Midbrain (tissue), 1 donor: ENCODE measurements at regions not wholly inside any gene's neighbourhood (a gene's known extent, or its start where the extent isn't known, plus 50 kb on each side); places are given as distances from the start of the nearest gene placed in this dataset.

Experiments
- DNase-seq: peaks from one replicate; lab custom pipeline; 2025; lab: John Stamatoyannopoulos, UW

DNA sequence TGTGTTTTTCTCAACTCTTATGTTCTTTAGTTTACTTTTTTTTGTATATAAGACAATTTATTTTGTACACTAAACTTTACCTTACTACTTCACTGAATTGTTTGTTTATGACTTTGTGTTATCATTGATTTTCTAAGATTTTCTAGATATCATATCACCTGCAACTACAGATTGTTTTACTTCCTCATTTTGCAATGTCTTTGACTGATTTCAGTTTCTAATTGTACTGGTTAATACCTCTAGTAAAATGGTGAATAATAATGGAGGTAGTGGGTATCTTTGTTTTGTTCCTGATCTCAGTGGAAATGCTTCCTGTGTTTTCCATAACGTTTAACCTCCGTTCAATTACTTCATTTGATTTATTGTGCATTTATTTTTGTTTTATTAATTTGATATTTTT is 490.2 kb downstream of the TLL1 start:
- DNase-seq, result no peak

DNA sequence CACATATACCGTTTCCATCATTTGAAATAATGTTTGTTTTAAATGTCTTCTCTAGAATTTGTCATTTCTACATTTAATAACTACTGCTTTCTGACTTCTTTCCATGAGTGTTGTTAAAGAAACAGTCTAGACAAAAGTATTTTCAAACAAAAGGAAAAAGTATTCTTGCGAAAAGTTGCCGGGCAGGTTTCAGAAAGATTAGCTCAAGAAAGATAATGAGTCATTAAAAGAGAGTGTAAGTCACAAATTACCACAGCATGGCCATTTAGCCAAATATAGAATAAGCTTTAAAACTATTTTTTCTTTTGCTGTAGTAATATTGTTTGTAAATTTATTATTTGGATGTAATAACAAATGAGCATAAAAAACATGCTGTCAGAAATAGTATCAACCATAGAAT is 493.0 kb downstream of the TLL1 start:
- DNase-seq, result no peak

DNA sequence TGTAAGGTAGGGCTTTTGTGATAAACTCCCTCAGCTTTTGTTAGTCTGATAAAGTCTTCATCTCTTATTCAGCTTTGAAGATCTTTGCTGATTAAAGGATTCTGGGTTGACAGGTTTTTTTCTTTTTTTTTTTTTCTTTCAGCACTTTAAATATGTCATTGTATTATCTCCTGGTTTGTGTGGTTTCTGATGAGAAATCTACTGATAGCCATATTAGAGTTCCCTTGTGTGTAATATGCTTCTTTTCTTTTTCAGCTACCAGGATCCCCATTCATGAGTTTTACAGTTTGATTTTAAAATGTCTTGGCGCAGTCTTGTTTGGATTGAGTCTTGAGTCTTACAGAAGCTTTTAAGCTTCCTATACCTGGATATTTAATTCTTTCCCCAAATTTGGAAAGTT is 504.5 kb downstream of the TLL1 start:
- DNase-seq, result no peak

DNA sequence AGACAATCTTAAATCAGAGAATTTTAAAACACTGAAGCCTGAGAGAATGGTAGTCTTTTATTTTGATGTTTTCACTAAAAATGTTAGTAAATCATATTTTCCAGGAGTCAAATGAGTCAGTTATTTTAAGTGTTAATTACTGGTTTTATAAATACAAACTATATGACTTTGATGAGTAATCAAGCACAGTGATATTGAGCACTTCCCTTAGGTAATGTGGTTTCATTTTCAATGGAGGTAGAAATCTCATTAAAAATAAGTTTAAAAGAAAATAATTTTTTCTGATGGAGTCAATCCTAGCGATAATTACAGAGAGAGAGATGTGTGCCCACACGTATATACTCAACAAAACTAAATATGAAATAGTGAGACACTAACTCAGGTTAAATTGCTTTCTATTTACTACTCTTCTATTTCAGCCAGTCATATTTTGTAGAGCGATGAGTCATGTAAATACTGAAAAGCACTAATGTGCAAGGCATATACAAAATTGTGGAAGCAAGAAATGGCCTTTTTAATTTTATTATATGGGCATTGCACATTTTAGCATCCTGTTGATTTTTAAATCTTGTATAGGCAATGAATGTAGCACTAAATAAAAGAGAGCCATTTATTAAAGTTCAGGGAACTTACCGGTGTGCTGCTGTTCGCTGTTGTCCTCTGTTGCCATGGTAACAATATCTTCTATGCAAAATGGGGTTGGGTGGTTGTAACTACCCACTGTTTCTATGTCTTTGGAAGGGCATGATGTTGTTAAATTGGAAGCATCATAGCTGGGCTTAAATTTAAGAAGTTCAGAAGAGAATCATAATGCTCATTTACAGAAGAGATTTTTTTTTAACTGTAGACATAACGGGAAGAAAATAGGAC is 513.7 kb downstream of the TLL1 start:
- DNase-seq, result no peak

DNA sequence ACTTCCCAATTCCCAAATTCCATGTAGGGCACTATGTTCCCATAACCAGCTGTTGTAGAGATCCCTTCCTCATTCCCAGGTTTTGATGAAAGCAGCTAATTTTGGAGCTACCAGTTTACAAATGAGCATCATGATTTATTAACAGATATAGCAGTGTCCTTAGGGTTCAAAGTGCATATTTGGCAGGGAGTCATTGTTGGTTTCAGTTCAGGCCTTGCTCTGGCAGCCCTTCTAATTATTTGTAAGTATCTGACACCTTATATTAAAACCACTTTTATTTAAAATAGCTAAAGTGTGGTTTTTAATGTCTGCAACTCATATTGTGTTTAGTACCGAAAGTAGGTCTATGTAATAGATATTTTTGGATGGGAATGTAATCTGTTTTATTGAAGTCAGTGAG is 518.5 kb downstream of the TLL1 start:
- no peak for DNase-seq

DNA sequence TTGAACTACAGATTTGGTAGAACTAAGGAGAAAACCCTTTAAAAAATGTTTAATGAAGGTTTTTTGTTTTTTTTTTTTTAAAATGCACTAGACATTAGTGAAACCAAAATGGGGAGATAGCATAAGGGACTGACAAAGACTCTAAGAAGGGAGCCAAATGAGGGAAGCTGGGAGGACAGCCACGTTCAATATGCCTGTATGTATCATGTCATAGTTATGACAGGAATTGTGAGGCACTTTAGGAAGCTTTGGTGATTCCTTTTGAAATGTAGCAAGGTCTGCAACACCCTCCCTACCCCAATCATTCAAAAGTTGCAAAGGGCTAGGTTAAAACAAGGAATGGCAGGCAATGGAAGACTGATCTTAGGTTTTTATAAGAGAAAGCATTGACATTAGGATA is 526.0 kb downstream of the TLL1 start:
- no peak for DNase-seq

DNA sequence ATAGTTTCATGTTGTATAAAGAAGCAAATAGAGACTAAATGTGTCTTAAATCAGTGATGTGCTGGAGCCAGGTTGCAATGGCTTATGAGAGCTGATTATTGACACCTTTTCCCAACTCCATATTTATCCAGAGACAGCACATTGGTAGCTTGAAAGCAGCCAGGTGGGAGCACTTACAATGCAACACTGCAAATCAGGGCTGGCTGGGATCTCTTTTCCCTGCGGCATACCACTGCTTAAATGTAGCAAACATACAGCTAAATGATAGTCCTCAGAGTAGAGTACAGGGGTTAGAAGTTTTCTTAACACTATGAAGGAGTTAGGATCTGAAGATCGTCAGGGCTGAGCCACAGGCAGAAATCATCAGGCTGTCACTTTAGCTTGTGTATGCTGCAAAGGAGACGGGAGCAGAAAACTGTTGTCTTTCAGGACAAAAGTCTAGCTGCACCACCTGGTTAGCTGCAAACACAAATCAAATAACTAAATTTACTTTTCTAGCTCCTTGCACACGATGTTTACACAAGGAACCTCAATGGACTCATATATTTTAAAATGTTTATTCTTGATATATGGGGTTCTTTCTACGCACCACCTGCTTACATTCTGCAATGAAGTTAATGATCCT is 527.3 kb downstream of the TLL1 start:
- DNase-seq, result no peak

DNA sequence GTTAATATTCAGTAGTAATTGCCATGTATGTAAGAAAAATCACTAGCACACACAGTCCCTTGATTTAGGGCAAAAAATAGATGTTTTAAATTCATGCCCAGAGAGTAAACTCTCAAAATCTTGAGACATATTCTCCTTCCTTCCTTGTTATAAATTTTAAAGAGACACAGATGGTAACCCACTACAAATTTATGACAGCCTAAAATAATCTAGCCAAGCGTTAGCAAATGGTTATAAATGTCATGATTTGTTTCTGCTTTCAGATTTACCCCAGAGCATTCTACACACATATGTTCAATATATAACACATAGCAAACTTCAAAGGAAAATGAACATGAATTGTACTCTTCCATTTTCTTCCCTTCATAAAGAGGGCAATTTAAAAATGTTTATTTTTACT is 540.3 kb downstream of the TLL1 start:
- DNase-seq, result no peak

DNA sequence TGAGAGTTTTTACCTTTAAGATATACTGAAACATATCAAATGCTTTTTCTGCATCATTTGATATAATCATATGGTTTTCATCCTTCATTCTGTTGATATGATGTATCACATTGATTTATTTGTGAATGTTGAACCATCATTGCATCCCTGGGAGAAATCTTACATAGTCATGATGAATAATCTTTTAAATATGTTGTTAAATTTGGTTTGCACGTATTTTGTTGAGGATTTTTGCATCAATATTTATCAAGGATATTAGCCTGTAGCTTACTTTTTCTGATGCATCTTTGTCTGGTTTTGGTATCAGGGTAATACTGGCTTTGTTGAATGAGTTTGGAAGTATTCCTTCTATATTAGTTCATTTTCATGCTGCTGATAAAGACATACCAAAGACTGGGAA is 541.4 kb downstream of the TLL1 start:
- DNase-seq, result no peak

DNA sequence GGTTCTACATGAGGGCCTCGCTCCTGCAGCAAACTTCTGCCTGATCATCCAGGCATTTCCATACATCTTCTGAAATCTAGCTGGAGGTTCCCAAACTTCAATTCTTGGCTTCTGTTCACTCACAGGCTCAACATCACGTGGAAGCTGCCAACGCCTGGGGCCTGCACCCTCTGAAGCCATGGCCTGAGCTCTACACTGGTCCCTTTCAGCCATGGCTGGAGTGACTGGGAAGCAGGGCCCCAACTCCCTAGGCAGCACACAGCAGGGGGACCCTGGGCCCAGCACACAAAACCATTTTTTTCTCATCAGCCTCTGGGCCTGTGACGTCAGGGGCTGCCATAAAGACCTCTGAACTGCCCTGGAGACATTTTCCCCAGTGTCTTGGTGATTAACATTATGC is 542.7 kb downstream of the TLL1 start:
- no peak for DNase-seq

DNA sequence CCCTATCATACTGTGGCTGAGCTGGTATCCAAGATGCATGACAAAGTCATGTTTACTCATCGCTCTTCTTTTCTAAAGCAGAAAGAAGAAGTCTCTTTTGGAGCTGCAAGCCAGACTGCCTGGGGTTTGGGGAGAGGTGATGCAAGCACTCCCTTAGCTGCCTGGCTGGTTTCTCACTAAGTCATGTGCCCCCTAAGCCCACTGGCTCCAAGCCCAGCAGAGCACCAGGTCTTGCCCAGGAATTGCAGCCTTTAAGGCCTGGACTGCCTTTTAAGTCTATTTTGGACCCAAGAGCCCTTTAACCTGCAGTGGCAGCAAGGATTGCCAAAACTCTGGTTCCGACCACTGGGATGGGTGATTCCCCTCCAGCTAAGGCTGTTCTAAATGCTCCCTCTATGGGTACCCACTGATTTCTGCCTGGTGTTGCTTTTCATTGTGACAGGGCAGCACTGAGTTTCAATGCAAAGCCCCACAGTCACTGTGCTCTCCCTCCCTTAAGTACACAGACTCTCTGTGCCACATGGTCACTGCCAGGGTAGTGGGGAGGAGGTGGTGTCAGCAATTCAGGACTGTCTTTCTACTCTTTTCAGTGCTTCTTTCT is 548.6 kb downstream of the TLL1 start:
- no peak for DNase-seq

DNA sequence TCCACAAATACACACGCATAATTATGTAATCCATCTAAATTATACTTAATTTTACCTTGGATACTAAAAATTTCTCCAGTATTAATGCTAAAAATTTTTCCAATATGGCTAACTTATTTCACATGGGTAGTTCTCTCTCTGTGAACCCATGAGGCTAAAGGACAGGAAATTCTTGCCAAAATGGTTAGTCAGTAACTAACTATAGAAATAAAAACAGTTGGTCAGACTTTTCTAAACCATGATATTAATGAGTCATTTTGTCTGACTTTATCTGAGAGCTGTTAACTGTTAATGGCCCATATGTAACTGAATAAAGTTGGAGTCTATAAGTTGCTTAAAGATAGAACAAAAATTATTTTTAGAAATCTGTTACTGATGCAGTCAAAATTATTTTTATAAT is 549.4 kb downstream of the TLL1 start:
- no peak for DNase-seq

DNA sequence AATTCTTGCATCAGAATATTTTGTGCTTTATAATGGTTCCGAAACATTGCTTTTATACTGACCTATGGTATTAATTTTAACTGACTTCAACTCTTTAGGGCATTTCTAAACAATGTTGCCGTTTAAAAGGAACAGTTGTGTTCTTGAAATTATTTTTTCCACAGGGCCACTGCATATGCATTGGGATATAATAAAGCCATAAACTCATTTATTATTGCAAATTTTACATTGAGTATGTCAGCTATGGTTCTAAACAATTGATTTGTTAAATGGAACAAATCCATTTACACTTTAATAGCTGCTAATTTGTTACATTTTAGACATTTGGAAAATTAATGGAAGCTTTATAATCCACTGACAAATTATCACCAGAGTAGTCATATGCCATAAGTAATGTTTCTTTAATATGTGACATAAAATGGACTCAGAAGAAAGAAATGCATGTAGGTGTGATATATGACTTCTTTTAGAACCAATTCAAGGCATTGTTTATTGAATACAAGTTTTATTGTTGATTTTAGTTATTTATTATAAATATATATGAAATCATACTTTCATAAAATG is 553.3 kb downstream of the TLL1 start:
- DNase-seq, result no peak

DNA sequence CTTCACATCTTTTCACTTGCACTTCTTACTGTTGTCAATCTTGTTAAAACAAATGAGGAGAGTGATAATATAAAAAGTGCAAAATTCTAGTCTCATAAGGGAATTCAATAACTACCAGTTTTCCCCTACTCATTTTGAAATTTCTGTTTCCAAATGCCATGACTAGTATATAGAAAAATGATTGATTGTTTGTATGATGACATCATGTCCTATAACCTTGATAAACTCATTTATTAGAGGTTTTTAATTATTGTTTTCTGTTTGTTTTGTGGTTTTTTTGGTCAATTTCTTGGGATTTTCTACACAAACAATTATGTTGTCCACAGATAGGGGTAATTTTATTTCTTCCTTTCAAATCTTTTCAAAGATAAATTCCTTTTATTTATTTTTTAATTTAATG is 559.1 kb downstream of the TLL1 start:
- no peak for DNase-seq

DNA sequence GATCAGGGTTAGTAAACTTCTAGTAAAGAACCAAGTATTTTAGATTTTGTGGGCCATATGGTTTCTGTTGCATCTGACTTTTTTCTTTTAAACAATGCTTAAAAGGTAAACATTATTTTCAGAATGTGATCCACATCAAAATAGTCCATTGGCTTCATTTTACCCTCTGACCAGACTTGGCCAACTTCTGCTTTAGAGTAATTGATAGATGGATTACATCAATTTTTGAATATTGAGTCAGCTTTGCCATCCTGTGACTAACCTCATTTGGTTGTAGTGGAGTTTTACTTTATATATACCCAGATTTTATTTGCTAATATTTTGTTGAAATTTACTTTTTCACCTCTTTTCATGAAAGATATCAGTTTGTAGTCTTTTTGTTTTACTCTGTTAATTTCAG is 559.8 kb downstream of the TLL1 start:
- no peak for DNase-seq

DNA sequence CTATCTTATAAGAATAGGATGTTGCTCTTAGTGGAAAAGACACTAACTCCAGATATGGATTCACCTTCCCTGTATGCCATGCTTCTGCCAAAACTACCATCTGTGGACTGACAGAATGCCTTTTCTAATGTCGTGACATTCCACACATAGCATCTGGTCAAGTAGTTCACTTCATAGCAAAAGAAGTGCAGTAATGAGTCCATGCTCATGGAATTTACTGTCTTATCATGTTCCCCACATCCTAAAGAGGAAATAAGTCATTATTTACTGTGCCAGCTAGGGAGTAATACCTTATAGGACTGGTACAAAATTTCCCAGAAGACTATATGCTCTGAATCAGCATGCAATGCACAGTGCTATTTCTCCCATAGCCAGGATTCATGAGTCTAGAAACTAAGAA is 562.4 kb downstream of the TLL1 start:
- no peak for DNase-seq

DNA sequence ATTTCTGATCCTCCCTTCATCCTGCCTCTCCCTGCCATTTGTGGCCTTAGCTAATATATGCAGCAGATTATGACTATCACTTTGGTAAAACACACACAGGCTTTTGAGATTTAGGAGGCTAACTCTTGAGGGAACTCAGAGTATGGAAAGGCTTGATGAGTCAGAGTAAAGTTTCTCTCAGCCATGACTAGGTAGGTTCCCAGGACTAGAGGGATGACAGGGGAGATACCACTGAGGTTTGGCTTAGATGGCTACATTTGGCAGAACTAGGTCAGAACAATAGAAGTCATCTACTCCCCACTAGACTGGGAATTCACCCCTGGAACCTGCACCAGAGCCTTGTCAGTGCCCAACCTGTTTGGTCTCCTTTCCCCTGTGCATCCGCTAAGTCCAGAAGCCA is 585.7 kb downstream of the TLL1 start:
- no peak for DNase-seq

DNA sequence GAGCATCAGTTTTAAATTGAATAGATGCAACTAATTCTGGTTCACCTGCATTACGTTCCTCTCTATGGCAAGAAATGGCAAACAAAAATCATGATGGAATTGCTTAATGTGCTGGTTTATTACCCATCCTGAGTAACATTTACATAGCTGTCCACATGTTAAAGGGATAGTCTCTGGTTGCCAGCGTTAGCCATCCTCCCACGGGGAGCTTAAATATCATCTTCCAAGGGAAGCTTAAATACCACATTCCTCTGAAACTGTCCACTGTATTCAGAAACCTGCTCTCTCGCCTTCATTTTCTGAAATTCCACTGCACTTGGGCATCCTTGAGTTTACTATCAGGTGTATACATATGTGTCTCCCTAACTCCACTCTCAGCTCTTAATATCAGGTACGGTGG is 586.6 kb downstream of the TLL1 start:
- DNase-seq, result no peak

DNA sequence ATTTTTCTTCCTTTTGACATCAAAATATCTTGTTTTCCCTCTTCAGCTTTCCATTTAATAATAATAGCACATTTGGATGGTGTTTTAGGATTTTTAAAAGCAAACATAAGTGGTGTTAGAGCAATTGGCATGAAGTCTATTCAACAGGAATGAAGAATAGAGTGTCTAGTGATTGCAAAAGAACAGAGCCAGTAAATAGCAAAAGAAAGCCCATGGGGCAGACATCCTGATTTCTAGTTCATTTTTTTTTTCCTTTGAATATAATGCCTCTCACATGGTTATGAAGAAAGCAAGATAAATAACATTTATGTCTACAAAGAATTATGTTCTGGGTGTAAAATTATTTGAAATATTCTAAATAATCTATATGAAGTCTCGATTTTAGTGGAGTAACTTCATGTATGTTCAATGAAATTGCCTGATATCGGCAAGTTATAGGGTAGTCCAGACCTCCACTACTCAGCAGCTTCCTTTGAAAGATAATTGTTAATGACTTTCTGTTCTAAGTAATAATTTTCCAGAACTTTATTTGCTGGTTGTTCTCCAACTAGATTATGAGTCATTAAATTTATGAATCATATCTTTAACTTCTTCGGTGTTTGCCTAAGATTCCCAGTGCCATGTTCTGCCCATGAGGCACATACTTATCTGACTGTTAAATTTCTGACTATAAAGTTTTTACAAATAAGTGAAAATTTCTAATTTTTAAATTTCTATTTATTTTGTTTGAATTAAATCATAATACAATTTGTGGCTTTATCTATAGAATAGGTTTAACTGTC is 587.9 kb downstream of the TLL1 start:
- no peak for DNase-seq

DNA sequence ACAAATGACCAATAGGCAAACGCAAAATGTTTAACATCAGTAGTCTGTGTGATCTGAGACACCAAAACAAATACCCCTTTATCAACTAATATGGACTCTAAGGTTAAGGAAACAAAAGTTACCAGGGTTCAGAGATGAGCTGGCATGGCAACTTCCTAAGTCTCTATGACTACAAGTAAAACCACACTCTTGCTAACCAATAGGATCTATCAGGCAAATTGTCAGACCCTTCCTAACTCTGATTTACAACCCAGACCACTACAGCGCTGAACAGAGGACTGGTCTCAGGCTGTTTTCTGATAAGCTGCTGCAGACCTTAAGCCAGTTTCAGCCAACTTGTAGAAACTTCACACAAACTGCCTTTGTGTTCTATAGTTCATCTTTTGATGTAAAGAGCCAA is 608.0 kb downstream of the TLL1 start:
- no peak for DNase-seq

DNA sequence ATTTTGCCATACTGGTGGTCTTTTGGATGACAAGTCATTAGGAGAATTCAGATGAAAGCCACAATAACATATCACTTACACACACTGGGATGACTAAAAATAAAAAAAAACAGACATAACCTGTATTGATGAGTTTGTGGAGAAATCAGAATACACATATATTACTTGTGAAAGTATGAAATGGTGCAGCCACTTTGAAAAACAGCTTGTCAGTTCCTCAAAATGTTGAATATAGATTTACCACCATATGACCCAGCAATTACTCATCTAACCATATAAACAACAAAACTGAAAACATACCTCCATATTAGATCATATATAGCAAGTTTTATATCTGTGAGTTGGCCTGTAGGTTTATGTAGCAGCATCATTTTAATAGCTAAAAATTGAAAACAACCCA is 608.7 kb downstream of the TLL1 start:
- DNase-seq, result no peak

DNA sequence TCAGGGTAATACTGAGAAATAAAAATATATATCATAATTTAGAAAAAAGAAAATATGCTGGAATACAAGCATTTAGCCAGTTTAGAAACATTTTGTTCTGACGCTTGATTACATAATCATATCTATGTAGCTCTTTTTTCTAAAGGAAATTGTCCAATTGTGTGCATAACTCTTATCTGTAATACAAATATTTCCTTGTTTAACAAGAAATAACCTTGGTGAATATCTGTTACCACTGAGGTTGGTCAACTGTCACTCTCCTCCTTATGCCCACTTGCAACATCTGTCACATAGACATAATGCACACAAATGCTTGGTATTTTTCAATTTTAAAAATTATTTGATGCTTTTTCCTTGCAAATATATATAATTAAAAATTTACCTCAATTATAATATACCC is 609.7 kb downstream of the TLL1 start:
- DNase-seq, result no peak
